ENCODE measurements at regions not wholly inside any gene's neighbourhood (a gene's known extent, or its start where the extent isn't known, plus 50 kb on each side); places are given as distances from the start of the nearest gene placed in this dataset.

- Histone ChIP-seq H3K9me3 (no peaks in the 10 kb centered on the region), H3K27ac (no peak overlapping the region), H3K4me3 (no peak overlapping the region), H3K4me2 (no peak overlapping the region), H3K36me3 (no peaks in the 10 kb centered on the region), H4K20me1 (no peaks in the 10 kb centered on the region), H3K4me1 (no peaks in the 10 kb centered on the region), H3K27me3 (no peaks in the 10 kb centered on the region), H3K9ac (no peak overlapping the region)
- TF ChIP-seq Cebpa-rat (IDR thresholded peaks at IDR 0.05) = no peak
Observed at GRCh38 chr4:22235698-22236097, 280.2 kb downstream of the ADGRA3 start.

GRCh38 chr4:22233230-22233629, 282.6 kb downstream of the ADGRA3 start:
- no peak for TF ChIP-seq Cebpa-rat (IDR thresholded peaks at IDR 0.05)
- Histone ChIP-seq H3K9ac (no peak overlapping the region), H3K9me3 (no peaks in the 10 kb centered on the region), H4K20me1 (no peaks in the 10 kb centered on the region), H3K4me1 (no peaks in the 10 kb centered on the region), H3K27me3 (no peaks in the 10 kb centered on the region), H3K36me3 (no peaks in the 10 kb centered on the region), H3K27ac (no peak overlapping the region), H3K4me3 (no peak overlapping the region), H3K4me2 (no peak overlapping the region)

- H3K36me3 ChIP-seq = no peaks in the 10 kb centered on the region
- no peak for TF ChIP-seq Cebpa-rat (IDR thresholded peaks at IDR 0.05)
- H3K27ac ChIP-seq = no peak overlapping the region
- H3K27me3 ChIP-seq = no peaks in the 10 kb centered on the region
- no peak overlapping the region for H3K4me2 ChIP-seq
- H4K20me1 ChIP-seq = no peaks in the 10 kb centered on the region
- no peaks in the 10 kb centered on the region for H3K9me3 ChIP-seq
- no peak overlapping the region for H3K9ac ChIP-seq
- no peaks in the 10 kb centered on the region for H3K4me1 ChIP-seq
- no peak overlapping the region for H3K4me3 ChIP-seq
Observed at GRCh38 chr4:22220965-22221364, 272.4 kb upstream of the KCNIP4 start.

- Histone ChIP-seq H3K36me3 (no peaks in the 10 kb centered on the region), H3K27ac (no peak overlapping the region), H3K9ac (no peak overlapping the region), H3K4me3 (no peak overlapping the region), H3K9me3 (no peaks in the 10 kb centered on the region), H3K4me2 (no peak overlapping the region), H3K27me3 (no peaks in the 10 kb centered on the region), H3K4me1 (no peaks in the 10 kb centered on the region), H4K20me1 (no peaks in the 10 kb centered on the region)
- TF ChIP-seq Cebpa-rat (IDR thresholded peaks at IDR 0.05) = no peak
Observed at GRCh38 chr4:22217480-22217879, 268.9 kb upstream of the KCNIP4 start.

- Histone ChIP-seq H3K27me3 (no peaks in the 10 kb centered on the region), H3K4me2 (no peak overlapping the region), H3K36me3 (no peaks in the 10 kb centered on the region), H3K9me3 (no peaks in the 10 kb centered on the region), H4K20me1 (no peaks in the 10 kb centered on the region), H3K9ac (no peak overlapping the region), H3K4me1 (no peaks in the 10 kb centered on the region), H3K27ac (no peak overlapping the region), H3K4me3 (no peak overlapping the region)
- TF ChIP-seq Cebpa-rat (IDR thresholded peaks at IDR 0.05) = no peak
Observed at GRCh38 chr4:22216278-22216677, 267.7 kb upstream of the KCNIP4 start.

GRCh38 chr4:22215084-22215483, 266.5 kb upstream of the KCNIP4 start:
- H3K4me1 ChIP-seq = no peaks in the 10 kb centered on the region

GRCh38 chr4:22203711-22204011, 255.1 kb upstream of the KCNIP4 start:
- no peak overlapping the region for H3K27ac ChIP-seq
- no peak overlapping the region for H3K4me3 ChIP-seq
- no peaks in the 10 kb centered on the region for H3K27me3 ChIP-seq
- no peak overlapping the region for H3K9ac ChIP-seq
- H4K20me1 ChIP-seq = no peaks in the 10 kb centered on the region
- H3K4me1 ChIP-seq = no peaks in the 10 kb centered on the region
- no peak overlapping the region for H3K4me2 ChIP-seq
- TF ChIP-seq Cebpa-rat (IDR thresholded peaks at IDR 0.05) = no peak
- no peaks in the 10 kb centered on the region for H3K36me3 ChIP-seq
- H3K9me3 ChIP-seq = no peaks in the 10 kb centered on the region

More at GRCh38 chr4:22215084-22215483, 266.5 kb upstream of the KCNIP4 start:
- no peaks in the 10 kb centered on the region for H4K20me1 ChIP-seq
- TF ChIP-seq Cebpa-rat (IDR thresholded peaks at IDR 0.05) = no peak
- no peak overlapping the region for H3K27ac ChIP-seq
- no peak overlapping the region for H3K4me3 ChIP-seq
- H3K9ac ChIP-seq = no peak overlapping the region
- no peaks in the 10 kb centered on the region for H3K36me3 ChIP-seq
- H3K9me3 ChIP-seq = no peaks in the 10 kb centered on the region
- no peak overlapping the region for H3K4me2 ChIP-seq
- H3K27me3 ChIP-seq = no peaks in the 10 kb centered on the region

- H3K27ac ChIP-seq = no peak overlapping the region
Observed at GRCh38 chr4:22202975-22203710, 254.6 kb upstream of the KCNIP4 start.

GRCh38 chr4:22202246-22202974, 253.8 kb upstream of the KCNIP4 start:
- Histone ChIP-seq H3K4me1 (no peaks in the 10 kb centered on the region), H3K27ac (no peak overlapping the region)

More at GRCh38 chr4:22202975-22203710, 254.6 kb upstream of the KCNIP4 start:
- Histone ChIP-seq H3K4me2 (no peak overlapping the region), H3K4me3 (no peak overlapping the region), H3K9ac (no peak overlapping the region), H3K4me1 (no peaks in the 10 kb centered on the region), H3K36me3 (no peaks in the 10 kb centered on the region), H3K9me3 (no peaks in the 10 kb centered on the region), H3K27me3 (no peaks in the 10 kb centered on the region), H4K20me1 (no peaks in the 10 kb centered on the region)
- no peak for TF ChIP-seq Cebpa-rat (IDR thresholded peaks at IDR 0.05)

GRCh38 chr4:22201256-22201655, 252.7 kb upstream of the KCNIP4 start:
- H3K9me3 ChIP-seq = no peaks in the 10 kb centered on the region
- TF ChIP-seq Cebpa-rat (IDR thresholded peaks at IDR 0.05) = no peak
- no peaks in the 10 kb centered on the region for H3K36me3 ChIP-seq
- H3K4me3 ChIP-seq = no peak overlapping the region
- H4K20me1 ChIP-seq = no peaks in the 10 kb centered on the region
- no peak overlapping the region for H3K9ac ChIP-seq
- no peak overlapping the region for H3K27ac ChIP-seq
- H3K4me1 ChIP-seq = no peaks in the 10 kb centered on the region
- H3K27me3 ChIP-seq = no peaks in the 10 kb centered on the region
- no peak overlapping the region for H3K4me2 ChIP-seq

More at GRCh38 chr4:22202246-22202974, 253.8 kb upstream of the KCNIP4 start:
- TF ChIP-seq Cebpa-rat (IDR thresholded peaks at IDR 0.05) = no peak
- Histone ChIP-seq H3K36me3 (no peaks in the 10 kb centered on the region), H3K4me2 (no peak overlapping the region), H3K9ac (no peak overlapping the region), H4K20me1 (no peaks in the 10 kb centered on the region), H3K4me3 (no peak overlapping the region), H3K27me3 (no peaks in the 10 kb centered on the region), H3K9me3 (no peaks in the 10 kb centered on the region)

All from BLaER1 (cell line).